T-helper 9 cell (primary cell): ENCODE measurements at regions not wholly inside any gene's neighbourhood (a gene's known extent, or its start where the extent isn't known, plus 50 kb on each side); places are given as distances from the start of the nearest gene placed in this dataset.
"Not testable (repeated sequence)": the region's sequence is repeated elsewhere in the genome, so short reads cannot be mapped to it uniquely, and the experiment has no call there.

Source experiments
- DNase-seq: peaks from one replicate; pipeline ENCODE4 v3.0.0-alpha.2; 2020

DNA sequence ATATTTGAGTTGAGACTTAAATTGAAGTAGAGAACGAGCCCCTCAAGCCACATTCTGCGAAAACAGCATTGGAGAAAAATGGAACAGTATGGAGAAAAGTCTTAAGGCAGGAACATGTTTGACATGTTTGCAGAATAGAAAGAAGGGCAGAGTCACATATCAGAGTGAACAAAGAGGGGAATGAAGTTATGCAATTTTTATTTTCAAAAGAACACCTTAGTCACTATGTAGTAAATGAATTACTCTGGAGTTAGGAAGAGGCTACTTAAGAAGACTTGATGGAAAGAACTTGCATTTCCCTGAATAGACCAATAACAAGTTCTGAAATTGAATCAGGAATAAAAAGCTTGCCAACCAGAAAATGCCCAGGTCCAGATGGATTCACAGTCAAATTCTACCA, 391.4 kb upstream of the CDH19 start:
- DNase-seq, result no peak

GRCh38 chr18:66994790-66995189, 390.9 kb upstream of the CDH19 start:
- no peak for DNase-seq

- DNase-seq, result no peak
Observed at GRCh38 chr18:66993492-66993891, 389.6 kb upstream of the CDH19 start.

GRCh38 chr18:66990909-66991308, 387.0 kb upstream of the CDH19 start:
- DNase-seq, result no peak

DNA sequence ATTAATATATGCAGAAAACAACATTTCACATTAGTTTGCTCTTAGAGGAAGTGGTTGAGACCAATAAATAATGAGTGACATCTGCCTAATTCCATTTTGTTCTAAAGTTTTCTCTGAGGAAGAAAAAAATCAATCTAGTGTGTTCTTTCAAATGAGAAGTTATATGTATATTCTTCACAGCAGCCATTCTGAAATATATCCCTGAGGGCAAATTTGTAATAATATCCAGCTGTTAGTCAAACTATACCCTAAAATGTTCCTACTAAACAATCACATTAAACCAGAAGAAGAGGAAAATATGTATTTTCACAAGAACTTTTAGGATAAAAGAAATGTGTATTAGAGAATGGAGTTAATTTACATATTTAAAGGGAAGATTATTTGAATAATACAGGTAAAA, 375.1 kb upstream of the CDH19 start:
- no peak for DNase-seq

GRCh38 chr18:66972681-66973080, 368.8 kb upstream of the CDH19 start:
- DNase-seq, result no peak

DNA sequence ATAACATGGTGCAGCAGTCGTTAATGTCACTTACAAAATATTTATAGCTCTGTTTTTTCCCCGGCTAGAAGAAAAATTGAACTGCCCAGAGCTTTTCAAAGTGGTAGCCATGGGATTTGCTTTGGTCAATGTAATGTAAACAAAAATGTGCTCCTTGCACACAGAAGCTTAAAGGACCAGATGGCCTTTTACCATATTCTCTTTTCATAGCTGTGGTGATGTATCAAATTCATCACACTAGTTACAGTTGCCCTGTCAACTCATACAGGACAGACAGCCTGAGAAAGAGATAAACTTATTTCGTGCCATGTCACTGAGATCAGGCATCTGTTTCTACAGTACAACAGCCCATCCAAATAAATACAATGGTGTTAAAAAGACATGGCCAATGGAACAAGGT, 368.1 kb upstream of the CDH19 start:
- no peak for DNase-seq

- DNase-seq, result no peak
Observed at GRCh38 chr18:66966171-66966570, 362.3 kb upstream of the CDH19 start.

DNA sequence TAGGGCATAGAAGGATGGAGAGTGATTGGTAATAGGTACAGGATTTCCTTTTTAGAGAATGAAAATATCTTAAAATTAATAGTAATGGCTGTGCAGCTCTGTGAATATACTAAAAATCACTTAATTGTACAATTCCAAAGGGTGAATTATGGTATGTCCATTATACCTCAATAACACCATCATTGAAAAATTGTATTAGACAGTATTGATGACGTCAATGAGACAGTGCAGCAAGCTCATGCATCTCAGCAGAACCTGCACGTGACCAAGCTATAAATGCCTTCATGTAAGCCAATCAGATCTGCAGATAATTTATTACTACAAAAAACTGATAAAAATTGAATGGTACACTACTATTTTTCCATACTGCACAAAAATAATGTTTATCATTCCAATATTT, 354.4 kb upstream of the CDH19 start:
- DNase-seq, result no peak

DNA sequence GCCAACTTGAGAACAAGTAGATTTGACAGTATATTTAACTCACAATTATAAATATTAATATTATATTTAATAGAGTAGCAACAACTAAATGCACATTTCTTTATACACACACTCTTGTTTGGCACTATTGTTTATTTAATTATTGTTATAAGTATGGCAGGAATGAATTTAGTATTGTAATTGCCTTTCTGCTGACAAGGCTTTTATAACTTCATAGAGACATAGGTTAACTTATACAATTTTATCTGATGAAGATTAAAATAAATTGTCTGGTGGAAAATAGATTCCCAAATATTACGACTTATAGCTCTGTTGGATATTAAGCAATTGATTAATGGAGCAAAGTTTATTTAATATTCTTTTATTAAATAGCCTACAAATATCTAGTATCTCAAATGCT, 347.9 kb upstream of the CDH19 start:
- DNase-seq, result no peak

- no peak for DNase-seq
Observed at GRCh38 chr18:66949419-66949818, 345.5 kb upstream of the CDH19 start.

GRCh38 chr18:66937546-66937945, 333.7 kb upstream of the CDH19 start:
- DNase-seq, result no peak

GRCh38 chr18:66931010-66931409, 327.1 kb upstream of the CDH19 start:
- no peak for DNase-seq

GRCh38 chr18:66916834-66917233, 312.9 kb upstream of the CDH19 start:
- DNase-seq, result no peak

- no peak for DNase-seq
Observed at GRCh38 chr18:66900837-66901236, 296.9 kb upstream of the CDH19 start.

GRCh38 chr18:66895631-66896030, 291.7 kb upstream of the CDH19 start:
- no peak for DNase-seq

DNA sequence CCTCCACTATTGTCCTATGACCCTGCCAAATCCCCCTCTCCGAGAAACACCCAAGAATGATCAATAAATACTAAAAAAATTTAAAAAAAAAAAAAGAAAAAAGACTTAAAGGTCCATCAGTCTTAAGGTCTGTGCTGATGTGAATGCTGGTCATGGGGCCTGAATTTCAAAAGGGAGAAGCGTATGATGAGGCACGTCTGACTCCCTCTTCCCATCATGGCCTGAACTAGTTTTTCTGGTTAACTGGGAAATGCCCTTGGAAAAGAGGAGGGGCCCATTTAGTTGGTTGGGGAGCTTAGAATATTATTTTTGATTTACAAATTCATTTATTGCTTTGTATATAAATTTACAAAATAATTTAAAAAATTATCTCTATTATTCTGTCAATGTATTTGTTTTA, 291.0 kb upstream of the CDH19 start:
- no peak for DNase-seq

- not testable (repeated sequence) for DNase-seq
Observed at GRCh38 chr18:66892388-66892787, 288.5 kb upstream of the CDH19 start.

DNA sequence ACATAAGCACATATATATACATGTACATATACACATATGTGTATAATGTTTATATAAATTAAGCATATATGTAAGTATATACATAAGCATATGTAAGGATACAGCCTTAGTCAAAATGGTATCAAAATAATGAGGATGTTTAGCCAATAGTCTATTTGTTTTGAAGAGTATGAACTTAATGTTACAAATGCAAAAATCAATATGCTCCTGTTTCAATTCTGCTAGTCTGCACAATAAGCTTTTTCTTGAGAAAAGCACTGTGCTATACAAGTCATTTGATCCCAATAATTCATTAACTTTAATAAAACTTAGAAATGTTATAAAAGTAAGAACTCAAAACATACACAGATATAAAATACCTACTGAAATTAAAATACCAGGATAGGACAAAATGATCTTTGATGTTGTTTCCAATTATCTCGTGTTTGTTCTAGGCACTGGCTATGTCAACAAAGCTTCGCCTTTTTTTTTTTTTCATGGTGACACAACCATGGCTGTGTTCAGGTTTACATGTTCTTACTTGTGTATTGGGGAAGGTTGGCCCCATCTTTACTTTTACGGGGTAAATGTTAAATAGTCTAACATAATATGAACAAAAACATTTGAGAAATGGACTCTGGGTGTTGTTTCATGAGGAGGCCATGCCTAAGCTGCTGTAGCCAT, 271.1 kb upstream of the CDH19 start:
- DNase-seq, result no peak

- no peak for DNase-seq
Observed at GRCh38 chr18:66874375-66874774, 270.5 kb upstream of the CDH19 start.

- DNase-seq, result no peak
Observed at GRCh38 chr18:66873899-66874298, 270.0 kb upstream of the CDH19 start.

GRCh38 chr18:66872277-66872676, 268.4 kb upstream of the CDH19 start:
- DNase-seq, result no peak

GRCh38 chr18:66867653-66868052, 263.8 kb upstream of the CDH19 start:
- DNase-seq, result no peak

DNA sequence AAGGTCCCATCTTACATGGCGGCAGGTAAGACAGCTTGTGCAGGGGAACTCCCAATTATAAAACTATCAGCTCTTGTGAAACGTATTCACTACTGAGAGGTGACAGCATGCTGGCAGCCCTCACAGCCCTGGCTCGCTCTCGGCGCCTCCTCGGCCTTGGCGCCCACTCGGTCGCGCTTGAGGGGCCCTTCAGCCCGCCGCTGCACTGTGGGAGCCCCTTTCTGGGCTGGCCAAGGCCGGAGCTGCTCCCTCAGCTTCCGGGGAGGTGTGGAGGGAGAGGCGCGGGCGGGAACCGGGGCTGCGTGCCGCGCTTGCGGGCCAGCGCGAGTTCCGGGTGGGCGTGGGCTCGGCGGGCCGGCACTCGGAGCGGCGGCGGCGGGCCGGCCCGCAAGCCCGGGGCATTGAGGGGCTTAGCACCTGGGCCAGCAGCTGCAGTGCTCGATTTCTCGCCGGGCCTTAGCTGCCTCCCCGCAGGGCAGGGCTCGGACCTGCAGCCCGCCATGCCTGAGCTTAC, 262.6 kb upstream of the CDH19 start:
- DNase-seq, result not testable (repeated sequence)

- no peak for DNase-seq
Observed at GRCh38 chr18:66838340-66838987, 234.6 kb upstream of the CDH19 start.
